ENCODE measurements at regions not wholly inside any gene's neighbourhood (a gene's known extent, or its start where the extent isn't known, plus 50 kb on each side); places are given as distances from the start of the nearest gene placed in this dataset.

DNA sequence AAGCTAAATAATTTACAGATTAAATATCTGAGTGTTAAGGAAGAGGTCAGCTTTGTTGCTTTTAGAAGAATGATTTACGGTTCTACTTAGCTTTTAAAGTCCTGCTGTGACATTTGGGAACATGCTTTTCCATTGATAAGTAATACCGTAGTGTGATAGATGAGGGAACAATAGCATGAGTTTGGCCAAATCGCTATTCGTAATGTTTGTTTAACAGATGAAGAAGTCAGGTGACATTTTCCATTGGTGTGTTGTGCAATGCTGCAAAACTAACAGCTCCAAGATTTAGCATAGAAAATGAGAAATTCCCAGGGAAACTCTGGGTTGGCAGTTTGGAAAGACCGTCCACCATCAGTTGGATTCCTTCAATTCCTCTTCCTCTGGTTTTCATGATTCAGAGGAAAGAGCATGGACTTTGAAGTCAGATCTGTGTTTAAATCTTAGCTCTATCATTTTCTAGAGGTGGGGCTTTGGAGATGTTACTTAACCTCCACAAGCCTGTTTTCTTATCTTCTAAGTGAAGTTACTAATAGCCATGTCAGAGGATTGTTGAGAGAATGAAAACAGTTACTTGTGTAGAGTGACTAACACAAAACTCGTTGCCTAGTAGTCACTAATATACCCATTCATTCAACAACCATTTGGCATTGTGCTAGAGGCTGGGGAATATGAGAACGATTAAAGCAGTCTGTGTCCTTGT, 140.4 kb upstream of the BMPER start:
- TF ChIP-seq, protein P1, sequence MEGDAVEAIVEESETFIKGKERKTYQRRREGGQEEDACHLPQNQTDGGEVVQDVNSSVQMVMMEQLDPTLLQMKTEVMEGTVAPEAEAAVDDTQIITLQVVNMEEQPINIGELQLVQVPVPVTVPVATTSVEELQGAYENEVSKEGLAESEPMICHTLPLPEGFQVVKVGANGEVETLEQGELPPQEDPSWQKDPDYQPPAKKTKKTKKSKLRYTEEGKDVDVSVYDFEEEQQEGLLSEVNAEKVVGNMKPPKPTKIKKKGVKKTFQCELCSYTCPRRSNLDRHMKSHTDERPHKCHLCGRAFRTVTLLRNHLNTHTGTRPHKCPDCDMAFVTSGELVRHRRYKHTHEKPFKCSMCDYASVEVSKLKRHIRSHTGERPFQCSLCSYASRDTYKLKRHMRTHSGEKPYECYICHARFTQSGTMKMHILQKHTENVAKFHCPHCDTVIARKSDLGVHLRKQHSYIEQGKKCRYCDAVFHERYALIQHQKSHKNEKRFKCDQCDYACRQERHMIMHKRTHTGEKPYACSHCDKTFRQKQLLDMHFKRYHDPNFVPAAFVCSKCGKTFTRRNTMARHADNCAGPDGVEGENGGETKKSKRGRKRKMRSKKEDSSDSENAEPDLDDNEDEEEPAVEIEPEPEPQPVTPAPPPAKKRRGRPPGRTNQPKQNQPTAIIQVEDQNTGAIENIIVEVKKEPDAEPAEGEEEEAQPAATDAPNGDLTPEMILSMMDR (IDR thresholded peaks at IDR 0.05), result no peak
- Histone ChIP-seq H3K27ac (no peak overlapping the region), H3K9me3 (no peaks in the 10 kb centered on the region), H3K4me3 (no peak overlapping the region), H3K36me3 (no peaks in the 10 kb centered on the region), H3K4me1 (peaks cover 0 to 5% of the 10 kb centered on the region in 2 donors), H3K27me3 (no peaks in the 10 kb centered on the region)
- no peak for DNase-seq (ENCODE audit: low spot score in 2 of 2)
- intact Hi-C loops (cut with DNase I), result no loop called here

DNA sequence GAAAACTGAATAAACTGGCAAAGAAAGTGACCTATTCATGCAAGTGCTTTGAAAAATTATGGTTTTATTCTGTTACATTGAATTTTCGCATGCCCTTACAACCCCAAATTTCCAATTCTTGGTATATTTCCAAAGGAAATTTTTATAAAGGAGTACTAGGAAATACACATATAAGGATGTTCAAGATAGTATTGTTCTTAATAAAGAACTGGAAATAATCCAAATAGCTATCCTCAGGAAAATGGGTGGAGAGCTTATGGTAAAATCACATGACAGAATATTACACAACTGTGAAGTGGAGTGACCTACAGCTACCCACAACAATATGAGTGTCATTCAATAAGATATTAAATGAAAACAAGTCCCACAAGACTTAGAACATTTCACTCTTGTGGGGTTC, 138.9 kb upstream of the BMPER start:
- no peak for DNase-seq (ENCODE audit: low spot score in 2 of 2)
- TF ChIP-seq, protein P1 (IDR thresholded peaks at IDR 0.05), result no peak
- no peak overlapping the region for H3K4me3 ChIP-seq
- no peaks in the 10 kb centered on the region for H3K27me3 ChIP-seq
- no peaks in the 10 kb centered on the region for H3K9me3 ChIP-seq
- H3K36me3 ChIP-seq, result no peaks in the 10 kb centered on the region
- H3K27ac ChIP-seq, result no peak overlapping the region
- intact Hi-C loops (cut with DNase I), result no loop called here
- peaks cover 0 to 5% of the 10 kb centered on the region in 2 donors for H3K4me1 ChIP-seq

DNA sequence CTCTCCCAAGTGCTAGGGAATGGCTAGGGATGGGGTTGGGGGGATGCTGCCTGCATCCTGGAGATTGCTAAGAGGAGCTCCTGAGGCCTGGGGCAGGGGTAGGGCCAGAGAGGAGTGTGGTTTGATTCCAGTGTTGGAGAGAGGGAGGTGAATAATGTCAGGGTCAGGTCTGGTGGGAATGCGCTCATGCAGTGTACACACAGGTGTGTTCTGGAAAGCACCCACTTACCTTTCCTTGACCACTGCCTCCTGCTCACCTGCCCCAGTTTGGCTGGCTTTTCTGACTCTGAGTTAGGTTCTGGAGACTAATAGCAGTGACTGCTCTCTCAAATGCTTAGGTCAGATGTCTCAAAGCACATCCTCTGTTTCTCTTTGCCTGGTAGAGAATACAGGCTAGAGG, 135.4 kb upstream of the BMPER start:
- Histone ChIP-seq H3K9me3 (no peaks in the 10 kb centered on the region), H3K4me3 (no peak overlapping the region), H3K36me3 (no peaks in the 10 kb centered on the region), H3K27me3 (no peaks in the 10 kb centered on the region), H3K27ac (no peak overlapping the region), H3K4me1 (peaks cover 0 to 2% of the 10 kb centered on the region in 2 donors)
- TF ChIP-seq, protein P1 (IDR thresholded peaks at IDR 0.05), result no peak
- DNase-seq (ENCODE audit: low spot score in 2 of 2), result no peak
- intact Hi-C loops (cut with DNase I), result no loop called here

GRCh38 chr7:33770576-33770975, 134.8 kb upstream of the BMPER start:
- TF ChIP-seq, protein P1 (IDR thresholded peaks at IDR 0.05), result no peak
- Histone ChIP-seq H3K9me3 (no peaks in the 10 kb centered on the region), H3K4me3 (no peak overlapping the region), H3K27ac (no peak overlapping the region), H3K27me3 (no peaks in the 10 kb centered on the region), H3K36me3 (no peaks in the 10 kb centered on the region), H3K4me1 (no peaks in the 10 kb centered on the region)
- intact Hi-C loops (cut with DNase I), result no loop called here
- DNase-seq (ENCODE audit: low spot score in 2 of 2), result no peak

DNA sequence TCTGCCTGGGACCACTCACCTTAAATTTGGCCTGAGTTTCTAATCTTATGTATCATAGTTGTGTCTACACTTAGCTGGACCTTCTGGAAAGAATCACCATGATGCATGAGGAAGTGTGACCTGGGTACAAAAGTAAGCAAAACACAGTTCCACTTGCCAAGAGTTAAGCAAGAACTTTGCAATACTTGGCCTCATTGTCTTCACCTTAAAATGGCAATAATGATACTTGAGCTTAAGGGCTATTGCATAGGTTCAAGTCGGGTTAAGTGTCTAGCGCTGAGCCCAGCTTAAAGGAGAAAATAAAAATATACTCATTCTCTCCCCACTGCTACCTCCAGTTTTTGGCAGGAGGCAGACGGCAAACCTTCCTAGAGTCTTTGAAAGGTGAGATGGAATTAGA, 133.9 kb upstream of the BMPER start:
- DNase-seq (ENCODE audit: low spot score in 2 of 2), result no peak
- Histone ChIP-seq H3K4me3 (no peak overlapping the region), H3K9me3 (no peaks in the 10 kb centered on the region), H3K36me3 (no peaks in the 10 kb centered on the region), H3K27ac (no peak overlapping the region), H3K27me3 (no peaks in the 10 kb centered on the region), H3K4me1 (no peaks in the 10 kb centered on the region)
- TF ChIP-seq, protein P1 (IDR thresholded peaks at IDR 0.05), result no peak
- intact Hi-C loops (cut with DNase I), result no loop called here

DNA sequence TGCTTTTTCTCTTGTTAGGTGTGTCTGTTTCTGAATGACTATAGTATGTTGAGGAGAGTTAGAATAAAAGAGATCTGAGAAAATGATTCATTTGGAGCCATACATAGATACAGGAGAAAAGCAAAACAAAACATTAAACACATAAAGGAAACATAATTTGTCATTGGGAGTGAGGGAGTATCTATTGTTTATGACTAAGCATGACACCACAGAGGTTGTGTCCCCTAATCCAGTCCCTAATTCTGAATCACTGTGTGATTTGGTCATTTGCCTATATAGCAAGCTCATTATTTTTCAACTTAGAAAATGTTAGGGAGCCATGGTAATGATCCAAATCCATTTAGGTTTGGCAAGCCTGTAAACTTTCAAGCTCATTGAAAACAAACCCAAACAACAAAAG, 132.3 kb upstream of the BMPER start:
- H3K27ac ChIP-seq, result no peak overlapping the region
- DNase-seq (ENCODE audit: low spot score in 2 of 2), result no peak
- intact Hi-C loops (cut with DNase I), result no loop called here

More for the DNA sequence above, 132.3 kb upstream of the BMPER start:
- H3K9me3 ChIP-seq, result no peaks in the 10 kb centered on the region
- no peak overlapping the region for H3K4me3 ChIP-seq
- H3K4me1 ChIP-seq, result no peaks in the 10 kb centered on the region
- no peaks in the 10 kb centered on the region for H3K36me3 ChIP-seq
- no peaks in the 10 kb centered on the region for H3K27me3 ChIP-seq
- TF ChIP-seq, protein P1 (IDR thresholded peaks at IDR 0.05), result no peak
